SU-DHL-6 (cell line): ENCODE measurements at regions not wholly inside any gene's neighbourhood (a gene's known extent, or its start where the extent isn't known, plus 50 kb on each side); places are given as distances from the start of the nearest gene placed in this dataset.

Source experiments
- EZH2phosphoT487 ChIP-seq: fragments of 200-600 bp; sonication (generic), shearing (Covaris generic); conservative IDR thresholded peaks from 2 replicates; pipeline ENCODE4 v1.6.1; 2018; ENCODE audit warnings: mild to moderate bottlenecking, antibody characterized with exemption, low read length, moderate library complexity, mixed read lengths
- TF ChIP-seq, protein P1 (sequence below): fragments of 200-600 bp; sonication (generic); IDR thresholded peaks from one replicate; pipeline ENCODE4 v1.5.1; 2017; ENCODE audit warnings: antibody characterized with exemption, mild to moderate bottlenecking, low read length, moderate library complexity; ENCODE audit not compliant: insufficient read depth, poor library complexity, severe bottlenecking

DNA sequence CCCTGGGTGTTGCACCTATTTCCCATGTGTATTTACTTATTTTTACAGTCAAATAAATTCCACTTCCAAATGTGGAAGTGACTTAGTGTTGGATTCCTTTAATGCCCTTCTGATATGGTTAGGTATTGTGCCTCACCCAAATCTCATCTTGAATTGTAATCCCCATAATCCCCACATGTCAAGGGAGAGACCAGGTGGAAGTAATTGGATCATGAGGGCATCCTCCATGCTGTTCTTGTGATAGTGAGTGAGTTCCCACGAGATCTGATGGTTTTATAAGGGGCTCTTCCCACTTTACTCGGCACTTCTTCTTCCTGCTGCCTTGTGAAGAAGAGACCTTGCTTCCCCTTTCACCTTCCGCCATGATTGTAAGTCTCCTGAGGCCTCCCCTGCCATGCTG, 136.9 kb downstream of the SNX10 start:
- TF ChIP-seq, protein P1, sequence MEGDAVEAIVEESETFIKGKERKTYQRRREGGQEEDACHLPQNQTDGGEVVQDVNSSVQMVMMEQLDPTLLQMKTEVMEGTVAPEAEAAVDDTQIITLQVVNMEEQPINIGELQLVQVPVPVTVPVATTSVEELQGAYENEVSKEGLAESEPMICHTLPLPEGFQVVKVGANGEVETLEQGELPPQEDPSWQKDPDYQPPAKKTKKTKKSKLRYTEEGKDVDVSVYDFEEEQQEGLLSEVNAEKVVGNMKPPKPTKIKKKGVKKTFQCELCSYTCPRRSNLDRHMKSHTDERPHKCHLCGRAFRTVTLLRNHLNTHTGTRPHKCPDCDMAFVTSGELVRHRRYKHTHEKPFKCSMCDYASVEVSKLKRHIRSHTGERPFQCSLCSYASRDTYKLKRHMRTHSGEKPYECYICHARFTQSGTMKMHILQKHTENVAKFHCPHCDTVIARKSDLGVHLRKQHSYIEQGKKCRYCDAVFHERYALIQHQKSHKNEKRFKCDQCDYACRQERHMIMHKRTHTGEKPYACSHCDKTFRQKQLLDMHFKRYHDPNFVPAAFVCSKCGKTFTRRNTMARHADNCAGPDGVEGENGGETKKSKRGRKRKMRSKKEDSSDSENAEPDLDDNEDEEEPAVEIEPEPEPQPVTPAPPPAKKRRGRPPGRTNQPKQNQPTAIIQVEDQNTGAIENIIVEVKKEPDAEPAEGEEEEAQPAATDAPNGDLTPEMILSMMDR, result no peak
- no peak for TF ChIP-seq EZH2phosphoT487
